Lung (tissue), 11 donors: ENCODE measurements at regions not wholly inside any gene's neighbourhood (a gene's known extent, or its start where the extent isn't known, plus 50 kb on each side); places are given as distances from the start of the nearest gene placed in this dataset.

Source experiments
- ATAC-seq: fragments of 200-7000 bp; cut with Tn5 transposase; one replicate; pipeline ENCODE4 v1.9.1; 2020; ENCODE audit warnings: moderate number of reproducible peaks; ENCODE audit not compliant: insufficient read depth, low FRiP score
- DNase-seq, 3 donors: peaks; one replicate each; pipeline ENCODE4 v3.0.0-alpha.2; 2013 to 2017
- H3K27ac ChIP-seq, 2 donors: one replicate each; pipeline ENCODE4 v1.5.1; 2013; ENCODE audit warnings: mild to moderate bottlenecking in 2 of 2, moderate library complexity in 2 of 2, control low read depth in 1 of 2, inconsistent platforms in 1 of 2, low read depth in 1 of 2, low read length in 1 of 2
- H3K27me3 ChIP-seq, 3 donors: one replicate each; pipeline ENCODE4 v1.5.1; 2013; ENCODE audit warnings: low read length in 2 of 3; ENCODE audit not compliant: control insufficient read depth in 3 of 3, insufficient read depth in 3 of 3
- H3K36me3 ChIP-seq, 4 donors: one replicate each; pipeline ENCODE4 v1.5.1; 2013; ENCODE audit warnings: low read length in 4 of 4, mild to moderate bottlenecking in 1 of 4, moderate library complexity in 1 of 4; ENCODE audit not compliant: control insufficient read depth in 4 of 4, insufficient read depth in 4 of 4
- H3K4me1 ChIP-seq, 5 donors: one replicate each; pipeline ENCODE4 v1.5.1; 2013; ENCODE audit warnings: low read length in 5 of 5, mild to moderate bottlenecking in 2 of 5, moderate library complexity in 1 of 5; ENCODE audit not compliant: control insufficient read depth in 5 of 5, insufficient read depth in 5 of 5
- H3K4me3 ChIP-seq: one replicate; pipeline ENCODE4 v1.5.1; 2013; ENCODE audit warnings: mild to moderate bottlenecking, control low read depth, moderate library complexity
- H3K9ac ChIP-seq, 2 donors: one replicate each; pipeline ENCODE4 v1.5.1; 2013; ENCODE audit warnings: low read length in 2 of 2, control low read depth in 1 of 2; ENCODE audit not compliant: insufficient read depth in 1 of 2
- H3K9me3 ChIP-seq, 4 donors: one replicate each; pipeline ENCODE4 v1.5.1; 2013; ENCODE audit warnings: low read length in 3 of 4, mild to moderate bottlenecking in 1 of 4, moderate library complexity in 1 of 4; ENCODE audit not compliant: control insufficient read depth in 4 of 4, insufficient read depth in 3 of 4
- WGBS, 2 donors: extraction: QIAGEN DNeasy Blood & Tissue Kit; methylation state at CpG; one replicate each; pipeline ENCODE4 v1.1.7; 2013; 5-methylcytosine and 5-hydroxymethylcytosine counted together
- TF ChIP-seq, protein P1 (sequence below): IDR thresholded peaks from 2 replicates; pipeline ENCODE4 v1.5.1; 2012; ENCODE audit warnings: mild to moderate bottlenecking; ENCODE audit errors: control extremely low read depth, extremely low read depth
- donor health status: control.
- donor health status: control.
- donor health status: Bipolar disorder and iron deficiency.
- donor health status: healthy.
- donor health status: DM: yes; HTN: yes; CAD: no.

DNA sequence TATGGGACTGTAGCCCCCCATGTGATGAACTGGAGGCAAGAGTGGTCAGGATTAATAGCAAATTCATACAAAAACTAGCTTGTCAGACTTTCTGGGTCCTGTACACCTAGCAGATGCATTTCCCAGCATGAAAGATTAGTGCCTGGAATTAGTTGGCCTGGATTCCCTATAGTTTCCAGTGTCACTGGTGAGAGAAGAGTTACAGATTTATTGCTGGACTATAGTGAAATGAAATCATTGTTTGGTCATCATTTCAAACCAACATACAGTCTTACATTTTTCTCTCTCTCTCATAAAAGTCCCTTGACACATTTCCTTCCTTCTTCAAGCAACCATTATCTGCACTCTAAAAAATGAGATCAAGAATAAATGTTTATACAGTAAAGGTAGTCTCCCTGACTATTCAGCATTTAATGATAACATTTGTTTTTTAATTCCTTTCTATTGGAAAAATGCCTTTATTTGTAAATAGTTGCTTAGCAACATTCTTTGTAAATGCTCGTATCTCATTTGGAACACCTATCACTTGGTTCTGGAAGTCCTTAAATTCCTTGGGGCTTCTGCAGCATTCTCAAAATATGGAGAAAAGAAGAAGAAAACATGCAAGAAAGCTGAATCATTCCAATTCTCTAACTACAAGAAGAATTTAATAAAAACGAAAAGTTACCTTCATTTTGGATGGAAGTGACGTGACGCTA, 144.4 kb downstream of the MREG start:
- WGBS, 2 donors = 76 to 77% methylated on average over 4 of the region's 4 CpGs
- H3K9ac ChIP-seq = no peak overlapping the region
- H3K27me3 ChIP-seq = no peaks in the 10 kb centered on the region
- no peak overlapping the region for H3K4me3 ChIP-seq
- no peak overlapping the region for H3K27ac ChIP-seq
- DNase-seq (no peak), ATAC-seq (no peak)
- H3K36me3 ChIP-seq = no peaks in the 10 kb centered on the region
- TF ChIP-seq, protein P1, sequence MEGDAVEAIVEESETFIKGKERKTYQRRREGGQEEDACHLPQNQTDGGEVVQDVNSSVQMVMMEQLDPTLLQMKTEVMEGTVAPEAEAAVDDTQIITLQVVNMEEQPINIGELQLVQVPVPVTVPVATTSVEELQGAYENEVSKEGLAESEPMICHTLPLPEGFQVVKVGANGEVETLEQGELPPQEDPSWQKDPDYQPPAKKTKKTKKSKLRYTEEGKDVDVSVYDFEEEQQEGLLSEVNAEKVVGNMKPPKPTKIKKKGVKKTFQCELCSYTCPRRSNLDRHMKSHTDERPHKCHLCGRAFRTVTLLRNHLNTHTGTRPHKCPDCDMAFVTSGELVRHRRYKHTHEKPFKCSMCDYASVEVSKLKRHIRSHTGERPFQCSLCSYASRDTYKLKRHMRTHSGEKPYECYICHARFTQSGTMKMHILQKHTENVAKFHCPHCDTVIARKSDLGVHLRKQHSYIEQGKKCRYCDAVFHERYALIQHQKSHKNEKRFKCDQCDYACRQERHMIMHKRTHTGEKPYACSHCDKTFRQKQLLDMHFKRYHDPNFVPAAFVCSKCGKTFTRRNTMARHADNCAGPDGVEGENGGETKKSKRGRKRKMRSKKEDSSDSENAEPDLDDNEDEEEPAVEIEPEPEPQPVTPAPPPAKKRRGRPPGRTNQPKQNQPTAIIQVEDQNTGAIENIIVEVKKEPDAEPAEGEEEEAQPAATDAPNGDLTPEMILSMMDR = no peak
- peaks cover 0 to under 1% (median 0%) of the 10 kb centered on the region in 5 donors for H3K4me1 ChIP-seq
- no peaks in the 10 kb centered on the region for H3K9me3 ChIP-seq

DNA sequence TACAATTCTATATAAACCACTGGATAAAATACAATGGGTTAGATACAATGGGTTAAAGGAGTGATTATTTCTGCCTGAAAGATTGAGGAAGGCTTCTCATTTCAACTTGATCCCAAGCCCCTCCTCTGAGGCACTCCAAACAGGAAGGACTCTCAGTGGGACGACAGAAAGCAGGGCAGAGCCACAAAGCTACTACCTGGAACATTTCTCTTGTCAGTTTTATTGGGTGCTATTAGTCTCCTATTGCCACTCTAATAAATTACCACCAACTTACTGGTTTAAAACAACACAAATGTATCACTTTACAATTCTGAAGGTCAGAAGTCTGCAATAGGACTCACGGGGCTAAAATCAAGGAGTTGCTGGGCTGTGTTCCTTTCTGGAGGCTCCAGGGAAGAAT, 146.7 kb downstream of the MREG start:
- H3K27me3 ChIP-seq = no peaks in the 10 kb centered on the region
- DNase-seq (no peak), ATAC-seq (no peak)
- H3K9ac ChIP-seq = no peak overlapping the region
- no peaks in the 10 kb centered on the region for H3K36me3 ChIP-seq
- H3K4me1 ChIP-seq = peaks cover 0 to 17% (median 5%) of the 10 kb centered on the region in 5 donors
- H3K4me3 ChIP-seq = no peak overlapping the region
- TF ChIP-seq, protein P1 = no peak
- no peaks in the 10 kb centered on the region for H3K9me3 ChIP-seq
- H3K27ac ChIP-seq = no peak overlapping the region
- WGBS, 2 donors = 61 to 63% methylated on average over 2 of the region's 2 CpGs

DNA sequence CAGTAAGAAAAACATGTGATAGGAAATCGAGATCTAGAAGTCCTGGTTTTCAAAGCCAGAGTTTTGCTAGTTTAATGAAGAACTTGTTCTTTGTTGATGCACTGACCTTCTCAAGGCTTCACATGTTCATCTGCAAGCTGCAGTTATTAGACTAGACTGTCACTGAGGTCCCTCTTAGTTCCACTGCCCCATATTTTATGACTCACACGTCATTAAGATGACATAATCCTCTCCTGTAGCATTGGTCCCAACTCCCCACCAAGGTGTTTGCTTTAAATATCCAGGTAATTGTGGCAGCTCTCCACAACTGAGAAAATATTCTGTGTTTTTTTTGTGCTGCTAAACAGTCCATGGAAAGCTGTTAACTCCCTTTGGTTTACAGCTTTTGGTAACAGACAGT, 149.7 kb downstream of the MREG start:
- H3K9ac ChIP-seq = no peak overlapping the region
- H3K27ac ChIP-seq = no peak overlapping the region
- DNase-seq = no peak
- H3K27me3 ChIP-seq = no peaks in the 10 kb centered on the region
- H3K4me3 ChIP-seq = no peak overlapping the region
- 47 to 78% methylated on average over 2 of the region's 2 CpGs for WGBS, 2 donors
- ATAC-seq = no peak
- peaks cover 0 to 32% (median 6%) of the 10 kb centered on the region in 5 donors for H3K4me1 ChIP-seq
- H3K36me3 ChIP-seq = no peaks in the 10 kb centered on the region
- H3K9me3 ChIP-seq = no peaks in the 10 kb centered on the region
- TF ChIP-seq, protein P1 = no peak

DNA sequence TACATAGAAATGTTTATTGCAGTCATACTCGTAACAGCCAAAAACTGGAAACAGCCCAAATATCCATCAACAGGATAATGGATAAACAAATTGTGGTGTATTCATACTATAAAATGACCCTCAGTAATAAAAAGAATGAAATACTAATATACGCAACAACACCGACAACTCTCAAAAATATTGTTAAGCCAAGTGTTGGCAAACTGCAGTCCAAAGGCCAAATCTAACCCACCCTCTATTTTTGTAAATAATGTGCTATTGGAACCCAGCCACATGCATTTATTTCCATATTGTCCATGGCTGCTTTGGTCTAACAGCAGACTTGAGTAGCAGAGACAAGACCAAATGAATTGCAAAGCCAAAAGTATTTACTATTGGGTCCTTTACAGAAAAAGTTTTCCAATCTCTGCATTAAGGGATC, 151.0 kb downstream of the MREG start:
- TF ChIP-seq, protein P1 = no peak
- H3K27me3 ChIP-seq = no peaks in the 10 kb centered on the region
- no peak overlapping the region for H3K9ac ChIP-seq
- no peaks in the 10 kb centered on the region for H3K9me3 ChIP-seq
- peaks cover 0 to 32% (median 6%) of the 10 kb centered on the region in 5 donors for H3K4me1 ChIP-seq
- no peak overlapping the region for H3K27ac ChIP-seq
- ATAC-seq (no peak), DNase-seq (peak; percentile 82 to 99 (median 99))
- 80 to 83% methylated on average over 3 of the region's 3 CpGs for WGBS, 2 donors
- H3K4me3 ChIP-seq = no peak overlapping the region
- no peaks in the 10 kb centered on the region for H3K36me3 ChIP-seq
